Tibial nerve (tissue), 4 donors: ENCODE measurements at regions not wholly inside any gene's neighbourhood (a gene's known extent, or its start where the extent isn't known, plus 50 kb on each side); places are given as distances from the start of the nearest gene placed in this dataset.

Experiments
- DNase-seq, 2 donors: peaks; one replicate each; pipeline ENCODE4 v3.0.0-alpha.2; 2019; ENCODE audit warnings: low spot score in 2 of 2
- H3K27ac ChIP-seq, 4 donors: fragments of 200-600 bp; sonication (generic) in 3 of 4; one replicate each; pipeline ENCODE4 v1.5.1; 2017 to 2019; ENCODE audit warnings: mild to moderate bottlenecking in 1 of 4
- H3K27me3 ChIP-seq, 2 donors: fragments of 200-600 bp; sonication (generic) in 1 of 2; one replicate each; pipeline versions ENCODE4 v1.5.1 to v1.6.0; 2017 to 2019
- H3K36me3 ChIP-seq, 3 donors: fragments of 200-600 bp; sonication (generic); one replicate each; pipeline ENCODE4 v1.5.1; 2018 to 2019
- H3K4me1 ChIP-seq, 4 donors: fragments of 200-600 bp; sonication (generic) in 3 of 4; one replicate each; pipeline ENCODE4 v1.5.1; 2017 to 2019
- H3K4me3 ChIP-seq, 4 donors: fragments of 200-600 bp; sonication (generic) in 3 of 4; one replicate each; pipeline ENCODE4 v1.5.1; 2017 to 2019; ENCODE audit warnings: mild to moderate bottlenecking in 1 of 4, moderate library complexity in 1 of 4
- H3K9me3 ChIP-seq, 4 donors: fragments of 200-600 bp; sonication (generic) in 3 of 4; one replicate each; pipeline ENCODE4 v1.5.1; 2017 to 2019
- EP300 ChIP-seq, 2 donors: sonication (generic); formaldehyde crosslinking; IDR thresholded peaks; one replicate each; pipeline ENCODE4 v1.6.1; 2017; ENCODE audit warnings: antibody characterized with exemption in 2 of 2, mild to moderate bottlenecking in 1 of 2
- POLR2A ChIP-seq, 2 donors: fragments of 450-650 bp; IDR thresholded peaks; one replicate each; pipeline ENCODE4 v1.6.1; 2017; ENCODE audit warnings: antibody characterized with exemption in 2 of 2, mild to moderate bottlenecking in 2 of 2, moderate library complexity in 2 of 2
- WGBS, 2 donors: methylation state at CpG; one replicate each; pipeline ENCODE4 v1.1.5; 2018; 5-methylcytosine and 5-hydroxymethylcytosine counted together
- TF ChIP-seq, protein P1 (sequence below), 5 experiments: fragments of 200-600 bp in 3 of 5; fragments of 450-650 bp in 2 of 5; sonication (generic) in 3 of 5; IDR thresholded peaks; one replicate each; pipeline ENCODE4 v1.5.1; 2016 to 2019; ENCODE audit warnings: antibody characterized with exemption in 5 of 5, mild to moderate bottlenecking in 3 of 5, moderate library complexity in 2 of 5

DNA sequence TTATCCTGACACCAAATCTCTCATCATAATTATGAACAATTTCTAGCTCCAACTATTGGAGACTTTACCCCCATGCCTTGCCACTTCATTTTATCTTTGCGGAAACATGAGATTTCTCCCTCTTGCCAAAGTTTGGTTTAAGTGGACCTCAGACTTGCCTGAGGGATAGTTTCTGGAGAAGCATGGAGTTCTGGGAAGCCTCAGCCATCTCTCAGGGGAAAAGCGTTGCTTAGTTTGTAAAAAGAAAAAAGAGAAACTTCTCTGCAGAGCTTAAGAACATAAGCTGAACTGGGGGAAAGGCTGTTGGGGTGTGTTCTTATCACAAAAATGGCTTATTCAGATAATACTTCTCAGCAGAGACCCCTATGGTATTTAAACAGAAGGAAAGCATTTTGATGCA, 347.4 kb upstream of the ADAMTS9 start:
- Histone ChIP-seq H3K4me3 (no peak overlapping the region), H3K9me3 (no peaks in the 10 kb centered on the region), H3K27me3 (no peaks in the 10 kb centered on the region), H3K36me3 (no peaks in the 10 kb centered on the region), H3K4me1 (peaks cover 0 to 7% (median 0%) of the 10 kb centered on the region in 4 donors), H3K27ac (no peak overlapping the region)
- no peak for DNase-seq
- WGBS, 2 donors, result 70 to 74% methylated on average over 2 of the region's 2 CpGs
- TF ChIP-seq EP300 (IDR thresholded peaks at IDR 0.05) (no peak), POLR2A (IDR thresholded peaks at IDR 0.05) (no peak)
- TF ChIP-seq, protein P1, sequence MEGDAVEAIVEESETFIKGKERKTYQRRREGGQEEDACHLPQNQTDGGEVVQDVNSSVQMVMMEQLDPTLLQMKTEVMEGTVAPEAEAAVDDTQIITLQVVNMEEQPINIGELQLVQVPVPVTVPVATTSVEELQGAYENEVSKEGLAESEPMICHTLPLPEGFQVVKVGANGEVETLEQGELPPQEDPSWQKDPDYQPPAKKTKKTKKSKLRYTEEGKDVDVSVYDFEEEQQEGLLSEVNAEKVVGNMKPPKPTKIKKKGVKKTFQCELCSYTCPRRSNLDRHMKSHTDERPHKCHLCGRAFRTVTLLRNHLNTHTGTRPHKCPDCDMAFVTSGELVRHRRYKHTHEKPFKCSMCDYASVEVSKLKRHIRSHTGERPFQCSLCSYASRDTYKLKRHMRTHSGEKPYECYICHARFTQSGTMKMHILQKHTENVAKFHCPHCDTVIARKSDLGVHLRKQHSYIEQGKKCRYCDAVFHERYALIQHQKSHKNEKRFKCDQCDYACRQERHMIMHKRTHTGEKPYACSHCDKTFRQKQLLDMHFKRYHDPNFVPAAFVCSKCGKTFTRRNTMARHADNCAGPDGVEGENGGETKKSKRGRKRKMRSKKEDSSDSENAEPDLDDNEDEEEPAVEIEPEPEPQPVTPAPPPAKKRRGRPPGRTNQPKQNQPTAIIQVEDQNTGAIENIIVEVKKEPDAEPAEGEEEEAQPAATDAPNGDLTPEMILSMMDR (IDR thresholded peaks at IDR 0.05), result no peak

DNA sequence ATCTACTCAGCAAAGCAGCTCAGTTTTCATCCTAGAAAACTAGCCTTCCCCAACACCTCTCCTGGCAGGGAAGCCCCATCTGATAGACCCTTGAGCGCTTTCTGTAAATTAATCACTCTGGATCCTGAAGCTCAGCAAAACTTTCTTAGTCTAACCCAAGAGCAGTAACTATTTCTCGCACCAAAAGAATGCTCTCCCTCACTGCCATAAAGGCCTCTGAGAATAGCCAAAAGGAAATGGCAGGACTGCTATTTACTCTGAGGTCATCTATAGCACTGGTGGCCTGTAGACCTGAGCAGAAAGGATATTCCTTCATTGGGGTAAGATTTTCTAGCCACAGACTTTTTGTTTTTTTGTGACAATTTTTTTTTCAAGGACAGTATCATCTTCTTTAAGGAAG, 345.8 kb upstream of the ADAMTS9 start:
- WGBS, 2 donors, result 82 to 96% methylated on average over 2 of the region's 2 CpGs
- no peaks in the 10 kb centered on the region for H3K9me3 ChIP-seq
- no peaks in the 10 kb centered on the region for H3K27me3 ChIP-seq
- no peak overlapping the region for H3K27ac ChIP-seq
- no peaks in the 10 kb centered on the region for H3K36me3 ChIP-seq
- H3K4me3 ChIP-seq, result no peak overlapping the region
- DNase-seq, result no peak
- TF ChIP-seq EP300 (IDR thresholded peaks at IDR 0.05), result no peak
- TF ChIP-seq POLR2A (IDR thresholded peaks at IDR 0.05), result no peak
- TF ChIP-seq, protein P1 (IDR thresholded peaks at IDR 0.05), result no peak
- H3K4me1 ChIP-seq, result peaks cover 0 to 7% (median 0%) of the 10 kb centered on the region in 4 donors

DNA sequence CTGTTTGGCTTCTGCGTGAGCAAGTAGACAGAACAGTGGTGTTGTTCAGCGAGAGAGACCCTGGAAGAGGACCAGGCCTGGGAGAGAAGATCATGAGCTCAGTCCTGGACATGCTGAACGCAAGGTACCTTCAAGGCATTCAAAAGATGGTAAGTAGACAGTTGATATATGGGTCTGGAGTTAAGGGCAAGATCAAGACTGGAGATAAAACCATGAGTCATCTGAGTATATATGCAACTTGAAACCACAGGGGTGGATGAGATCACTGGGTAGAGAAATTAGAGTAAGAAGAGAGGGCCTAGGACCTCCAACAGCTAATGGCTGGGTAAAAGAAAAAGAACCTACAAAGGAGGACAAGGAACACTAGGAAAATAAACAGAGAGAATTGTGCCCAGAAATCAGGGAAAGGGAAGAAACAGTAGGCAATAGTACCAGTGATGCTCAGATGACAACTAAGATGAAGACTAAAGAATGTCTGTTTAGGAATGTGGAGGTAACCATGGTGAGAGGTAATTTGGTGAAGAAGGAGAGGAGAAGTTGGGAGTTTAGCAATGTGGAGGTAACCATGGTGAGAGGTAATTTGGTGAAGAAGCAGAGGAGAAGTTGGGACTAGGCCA, 343.2 kb upstream of the ADAMTS9 start:
- WGBS, 2 donors, result 89 to 93% methylated on average over 3 of the region's 3 CpGs
- Histone ChIP-seq H3K27me3 (no peaks in the 10 kb centered on the region), H3K4me3 (no peak overlapping the region), H3K36me3 (no peaks in the 10 kb centered on the region), H3K27ac (no peak overlapping the region), H3K4me1 (peaks cover 0 to 7% (median 0%) of the 10 kb centered on the region in 4 donors), H3K9me3 (no peaks in the 10 kb centered on the region)
- DNase-seq, result no peak
- TF ChIP-seq, protein P1 (IDR thresholded peaks at IDR 0.05), result no peak
- TF ChIP-seq EP300 (IDR thresholded peaks at IDR 0.05) (no peak), POLR2A (IDR thresholded peaks at IDR 0.05) (no peak)

DNA sequence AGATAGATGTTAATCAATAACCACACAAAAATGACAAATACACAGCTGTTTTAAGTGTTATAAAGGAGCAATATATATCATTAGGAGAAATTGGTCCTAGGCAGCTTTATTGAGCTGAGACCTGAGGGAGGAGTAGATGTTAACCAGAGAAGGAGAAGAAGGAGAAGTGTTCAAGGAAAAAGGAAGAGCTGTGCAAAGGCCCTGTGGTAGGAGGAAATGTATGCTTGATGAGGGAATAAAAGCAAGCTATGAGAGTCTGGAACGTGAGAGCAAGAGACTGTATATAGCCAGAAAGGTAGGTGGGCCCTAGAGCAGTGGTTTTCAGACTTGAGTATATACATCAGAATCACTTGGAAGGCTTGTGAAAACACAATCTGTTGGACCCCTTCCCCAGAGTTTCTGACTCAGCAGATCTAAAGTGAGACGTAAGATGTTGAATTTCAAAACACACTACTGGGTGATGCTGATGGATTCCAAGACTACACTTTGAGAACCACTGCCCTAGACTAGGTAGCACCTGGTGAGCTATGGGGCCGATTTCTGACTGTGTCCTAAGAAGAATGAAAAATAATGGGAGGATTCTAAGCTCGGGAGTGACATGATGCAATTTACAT, 342.3 kb upstream of the ADAMTS9 start:
- TF ChIP-seq, protein P1 (IDR thresholded peaks at IDR 0.05), result no peak
- Histone ChIP-seq H3K4me3 (no peak overlapping the region), H3K36me3 (no peaks in the 10 kb centered on the region), H3K27ac (no peak overlapping the region), H3K4me1 (peaks cover 0 to under 1% (median 0%) of the 10 kb centered on the region in 4 donors), H3K9me3 (no peaks in the 10 kb centered on the region), H3K27me3 (no peaks in the 10 kb centered on the region)
- DNase-seq, result no peak
- 95% methylated on average over 4 of the region's 4 CpGs for WGBS, 2 donors

DNA sequence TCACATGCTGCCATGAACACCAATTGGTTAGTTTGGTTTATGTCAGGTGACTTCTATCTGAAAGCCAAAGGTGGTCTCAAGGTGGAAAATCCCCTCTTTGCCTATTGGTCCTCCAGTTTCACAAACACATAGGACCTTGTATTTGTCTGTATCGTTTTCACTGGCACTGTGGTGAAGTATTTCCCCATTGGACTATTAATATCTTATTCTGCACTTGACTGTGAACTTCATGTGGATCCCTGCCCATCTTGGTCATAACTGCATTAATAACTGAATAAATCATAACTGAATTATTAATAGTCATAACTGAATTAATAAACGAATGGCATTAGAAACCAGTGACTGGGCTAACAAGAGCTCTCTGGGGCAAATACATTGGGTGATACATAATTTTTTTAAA, 341.3 kb upstream of the ADAMTS9 start:
- H3K36me3 ChIP-seq, result no peaks in the 10 kb centered on the region
- H3K4me3 ChIP-seq, result no peak overlapping the region
- DNase-seq, result no peak
- no peaks in the 10 kb centered on the region for H3K4me1 ChIP-seq
- no peaks in the 10 kb centered on the region for H3K27me3 ChIP-seq
- H3K27ac ChIP-seq, result no peak overlapping the region
- WGBS, 2 donors, result 75 to 78% methylated on average over 2 of the region's 2 CpGs
- TF ChIP-seq, protein P1 (IDR thresholded peaks at IDR 0.05), result no peak
- TF ChIP-seq POLR2A (IDR thresholded peaks at IDR 0.05), result no peak
- no peak for TF ChIP-seq EP300 (IDR thresholded peaks at IDR 0.05)
- H3K9me3 ChIP-seq, result no peaks in the 10 kb centered on the region
